ENCODE measurements at regions not wholly inside any gene's neighbourhood (a gene's known extent, or its start where the extent isn't known, plus 50 kb on each side); places are given as distances from the start of the nearest gene placed in this dataset.

- no peak for DNase-seq
Measured at GRCh38 chr21:23488245-23488644, 2119.0 kb downstream of the MRPL39 start.

GRCh38 chr21:23480591-23481270, 2126.6 kb downstream of the MRPL39 start:
- DNase-seq = no peak

DNA sequence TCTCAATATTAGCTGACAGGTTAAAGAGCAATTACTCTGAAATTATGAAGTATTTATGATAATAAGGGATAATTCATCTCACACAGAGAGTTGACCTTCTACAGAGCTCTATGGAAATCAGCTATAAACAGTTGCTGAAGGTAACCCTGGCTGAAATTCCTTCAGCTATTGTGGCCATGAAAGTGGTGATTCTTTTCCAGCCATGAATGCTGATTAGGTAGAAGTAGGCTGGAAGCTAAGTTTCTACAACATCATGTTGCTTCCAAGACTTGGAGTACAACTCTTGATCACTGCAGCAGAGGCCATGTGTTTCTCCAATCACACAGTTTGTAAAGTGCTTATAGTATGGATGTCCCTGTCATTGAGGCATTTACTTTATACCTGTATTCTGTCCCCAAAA, 2128.9 kb downstream of the MRPL39 start:
- DNase-seq = no peak

GRCh38 chr21:23475281-23476219, 2131.7 kb downstream of the MRPL39 start:
- DNase-seq = no peak

DNA sequence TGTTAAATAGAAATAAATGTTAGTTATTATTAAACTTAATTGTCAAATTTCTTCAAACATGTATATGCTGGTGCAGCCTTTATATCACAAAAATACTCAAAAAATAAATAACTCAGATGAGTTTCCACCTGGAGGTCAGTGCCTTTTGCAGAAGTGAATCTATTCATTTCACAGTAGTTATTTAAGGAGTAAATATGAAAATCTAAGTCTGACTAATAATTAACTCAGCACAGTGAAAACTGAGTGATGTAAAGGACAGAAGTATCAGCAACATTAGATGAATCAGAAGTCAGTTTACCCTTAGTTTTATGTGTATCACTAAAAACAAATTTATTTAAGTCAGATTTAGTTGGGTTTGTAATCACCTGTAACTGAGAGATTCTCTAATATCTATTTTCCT, 2135.4 kb downstream of the MRPL39 start:
- DNase-seq = no peak

DNA sequence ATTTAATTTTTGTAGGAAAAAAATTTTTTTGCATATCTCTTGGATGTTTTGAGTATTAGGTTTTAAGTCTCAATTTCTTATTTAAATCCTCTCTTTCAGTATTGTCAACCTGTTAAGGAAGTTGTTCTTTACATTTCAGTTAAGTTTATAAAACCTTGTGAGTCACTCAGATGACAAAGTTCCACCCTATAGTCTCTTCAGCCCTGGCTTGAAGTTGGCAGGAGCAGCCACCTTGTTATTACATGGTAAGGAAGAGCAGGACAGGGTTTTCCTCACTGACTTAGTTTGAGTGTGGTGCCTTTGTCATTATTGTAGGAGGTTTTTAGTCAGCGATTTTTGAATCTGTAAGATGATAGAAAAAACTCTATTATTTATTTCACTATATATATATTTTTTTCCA, 2143.9 kb downstream of the MRPL39 start:
- no peak for DNase-seq

DNA sequence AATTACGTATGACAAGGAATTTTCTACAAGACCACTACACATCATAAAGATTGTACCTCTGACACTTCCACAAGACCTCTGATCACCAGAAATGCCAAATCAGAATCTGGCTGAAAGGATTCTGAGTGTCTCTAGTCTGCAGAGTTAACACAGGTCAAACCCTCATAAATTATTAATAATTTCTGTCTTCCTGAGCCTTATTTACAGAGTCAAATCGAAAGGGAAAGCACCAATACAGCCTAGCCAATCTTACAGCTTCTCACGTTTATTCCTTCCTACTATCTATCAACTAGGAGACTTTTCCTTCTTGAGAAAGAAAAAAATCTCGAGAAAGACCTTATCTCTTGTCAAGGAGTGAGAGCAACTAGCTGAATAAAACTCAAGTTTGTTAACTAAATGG, 2151.6 kb downstream of the MRPL39 start:
- DNase-seq = no peak

GRCh38 chr21:23452384-23453083, 2154.7 kb downstream of the MRPL39 start:
- DNase-seq = no peak

DNA sequence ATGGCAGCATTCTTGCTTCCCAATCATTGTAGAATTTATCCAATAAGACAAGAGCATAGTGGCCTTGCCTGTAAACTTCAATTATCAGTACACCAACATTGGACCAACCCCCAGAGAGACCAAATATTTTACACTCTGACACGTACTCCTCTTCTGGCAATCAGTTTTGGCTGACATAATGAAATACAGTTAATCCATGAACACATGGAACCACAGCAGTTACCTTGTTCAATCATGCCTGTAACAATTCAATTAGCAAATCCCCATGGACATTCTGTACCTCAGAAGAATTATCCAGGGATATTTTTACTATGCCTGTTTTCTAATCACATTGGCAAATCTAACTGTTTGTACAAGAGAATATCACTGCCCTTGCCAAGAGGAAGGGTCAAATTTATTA, 2162.0 kb downstream of the MRPL39 start:
- DNase-seq = no peak

GRCh38 chr21:23438081-23438480, 2169.2 kb downstream of the MRPL39 start:
- no peak for DNase-seq

DNA sequence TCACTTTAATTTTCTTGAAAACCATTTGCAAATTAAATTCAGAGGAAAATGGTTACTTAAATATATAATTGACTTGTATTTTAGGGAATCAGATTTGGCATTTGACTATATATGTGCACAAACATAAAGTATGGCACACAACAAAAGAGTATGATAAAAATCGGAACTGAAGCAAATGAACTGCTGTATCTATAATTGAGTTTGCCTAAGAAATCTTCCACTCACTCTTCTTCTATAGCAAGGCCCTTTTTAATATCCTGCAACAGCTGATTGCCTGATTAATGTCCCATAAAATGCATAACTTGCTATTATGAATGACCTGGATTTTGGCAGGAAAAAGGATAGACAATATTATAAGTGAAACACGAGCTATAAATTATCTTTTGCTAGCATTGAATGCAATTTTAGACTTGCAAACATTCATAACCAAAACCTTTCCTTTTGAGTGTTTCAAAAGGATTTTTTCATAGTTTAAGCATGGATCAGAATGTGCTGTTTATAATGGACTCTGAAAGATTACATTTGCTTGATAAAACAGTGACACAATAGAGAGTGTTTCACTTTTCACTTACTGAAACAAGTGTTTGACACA, 2204.3 kb downstream of the MRPL39 start:
- no peak for DNase-seq

- no peak for DNase-seq
Measured at GRCh38 chr21:23401278-23401677, 2206.0 kb downstream of the MRPL39 start.

DNA sequence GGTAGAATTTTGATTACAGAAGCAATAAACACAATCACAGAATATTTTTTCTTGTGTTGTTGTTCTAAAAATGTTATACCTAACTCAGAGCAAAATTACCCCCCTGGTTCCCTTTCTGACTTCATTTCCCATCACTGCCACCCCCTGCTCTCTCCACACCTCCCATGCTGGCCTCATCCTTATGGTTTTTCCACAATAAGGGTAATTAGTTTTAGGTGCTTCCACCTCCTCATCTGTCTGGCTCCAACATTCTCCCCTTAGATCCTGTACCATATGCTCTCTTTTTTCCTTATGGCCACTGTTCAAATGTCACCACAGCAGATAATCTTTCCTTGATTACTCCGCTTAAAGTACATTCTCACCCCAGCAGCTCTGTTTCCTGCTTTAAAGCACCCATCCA, 2208.6 kb downstream of the MRPL39 start:
- DNase-seq = no peak

GRCh38 chr21:23394458-23394857, 2212.8 kb downstream of the MRPL39 start:
- DNase-seq = no peak

DNA sequence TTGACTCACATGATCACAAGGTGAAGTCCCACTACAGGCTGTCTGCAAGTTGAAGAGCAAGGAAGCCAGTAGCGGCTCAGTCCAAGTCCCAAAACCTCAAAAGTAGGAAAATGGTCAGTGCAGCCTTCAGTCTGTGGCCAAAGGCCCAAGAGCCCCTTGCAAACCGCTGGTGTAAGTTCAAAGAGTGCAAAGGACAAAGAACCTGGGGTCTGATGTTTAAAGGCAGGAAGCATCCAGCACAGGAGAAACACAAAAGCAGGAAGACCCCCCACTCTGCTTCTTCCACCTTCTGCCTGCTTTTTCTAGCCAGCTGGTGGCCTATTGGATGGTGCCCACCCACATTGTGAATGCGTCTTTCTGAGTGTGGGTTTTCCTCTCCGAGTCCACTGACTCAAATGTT, 2222.6 kb downstream of the MRPL39 start:
- no peak for DNase-seq

DNA sequence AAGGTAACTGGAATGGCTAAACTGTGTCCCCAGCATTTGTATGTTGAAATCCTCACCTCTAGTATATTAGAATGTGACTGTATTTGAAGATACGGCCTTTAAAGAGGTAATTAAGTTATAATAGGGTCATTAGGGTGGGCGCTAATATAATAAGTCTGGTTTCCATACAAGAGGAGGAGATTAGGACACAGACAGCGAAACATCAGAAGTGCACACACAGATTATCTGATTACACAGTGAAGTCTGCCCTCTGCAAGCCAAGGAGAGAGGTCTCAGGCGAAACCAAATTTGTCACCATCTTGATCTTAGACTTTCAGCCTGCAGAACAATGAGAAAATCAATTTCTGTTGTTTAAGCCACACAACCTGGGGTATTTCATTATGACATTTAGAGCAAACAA, 2233.1 kb downstream of the MRPL39 start:
- no peak for DNase-seq

DNA sequence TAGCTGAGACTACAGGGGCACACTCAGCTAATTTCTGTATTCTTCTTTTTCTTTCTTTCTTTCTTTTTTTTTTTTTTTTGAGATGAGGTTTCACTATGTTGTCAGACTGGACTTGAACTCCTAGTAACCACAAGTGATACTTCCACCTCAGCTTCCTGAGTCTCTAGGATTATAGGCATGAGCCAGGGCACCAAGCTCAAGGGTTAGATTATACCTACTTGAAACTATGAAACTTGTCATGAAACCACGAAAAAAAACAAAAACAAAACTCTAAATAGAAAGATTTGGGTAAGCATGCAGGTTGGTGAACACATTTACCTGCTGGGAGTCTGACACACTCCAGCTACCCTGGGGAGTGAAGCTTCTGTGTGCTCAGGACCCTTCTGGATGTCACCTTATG, 2250.4 kb downstream of the MRPL39 start:
- DNase-seq = no peak

DNA sequence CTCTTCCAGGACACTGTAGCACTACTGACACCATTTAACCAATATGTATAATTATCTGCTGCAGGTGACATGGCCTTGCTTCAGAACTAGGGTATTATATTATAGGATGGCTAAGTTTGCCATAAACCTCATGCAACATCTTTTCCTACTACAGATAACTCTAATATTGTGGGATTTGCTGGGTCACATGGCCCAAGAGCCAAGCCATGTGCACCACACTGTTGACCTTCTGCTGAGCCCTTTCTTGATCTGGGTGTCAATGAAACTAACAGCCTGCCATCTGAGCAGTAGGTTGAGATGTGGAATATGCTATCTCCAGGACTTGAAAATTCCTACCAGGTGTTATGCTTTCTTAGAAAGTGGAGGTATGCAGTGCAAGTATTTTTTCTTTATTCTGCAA, 2291.1 kb downstream of the MRPL39 start:
- DNase-seq = no peak

GRCh38 chr21:23308741-23309140, 2298.5 kb downstream of the MRPL39 start:
- DNase-seq = no peak

- no peak for DNase-seq
Measured at GRCh38 chr21:23307065-23307464, 2300.2 kb downstream of the MRPL39 start.

GRCh38 chr21:23292292-23292691, 2294.1 kb downstream of the NCAM2 start:
- DNase-seq = no peak

- no peak for DNase-seq
Measured at GRCh38 chr21:23281917-23282316, 2283.7 kb downstream of the NCAM2 start.

- DNase-seq = no peak
Measured at GRCh38 chr21:23249760-23250159, 2251.6 kb downstream of the NCAM2 start.

All from NCI-H2029 treated with DMSO at 0.1 percent for 48 hours (cell line).